Neural cell (in vitro differentiated cells): ENCODE measurements at regions not wholly inside any gene's neighbourhood (a gene's known extent, or its start where the extent isn't known, plus 50 kb on each side); places are given as distances from the start of the nearest gene placed in this dataset.

Experiments
- H2AFZ ChIP-seq: fragments of 200-600, 300-800 bp; sonication (generic), shearing (Covaris generic); 2 replicates; pipeline ENCODE4 v1.6.0; 2014; ENCODE audit warnings: low read depth, mild to moderate bottlenecking, antibody characterized with exemption, low read length, moderate library complexity
- H3F3A ChIP-seq: fragments of 200-600 bp; shearing (Covaris generic); 2 replicates; pipeline ENCODE4 v1.6.1; 2016; ENCODE audit warnings: mild to moderate bottlenecking, moderate library complexity, mixed read lengths, antibody characterized with exemption, low read length; ENCODE audit not compliant: insufficient read depth, poor library complexity, severe bottlenecking
- H3K27ac ChIP-seq: fragments of 200-600, 300-800 bp; sonication (generic), shearing (Covaris generic); 2 replicates; pipeline ENCODE4 v1.5.1; 2014; ENCODE audit warnings: mild to moderate bottlenecking, low read length, moderate library complexity
- H3K27me3 ChIP-seq: fragments of 300-800, 200-600 bp; sonication (generic), shearing (Covaris generic); 2 replicates; pipeline ENCODE4 v1.6.0; 2014; ENCODE audit warnings: mild to moderate bottlenecking, low read depth, low read length, moderate library complexity; ENCODE audit not compliant: insufficient read depth
- H3K36me3 ChIP-seq: fragments of 300-800, 200-600 bp; sonication (generic), shearing (Covaris generic); 2 replicates; pipeline ENCODE4 v1.5.1; 2014; ENCODE audit warnings: mild to moderate bottlenecking, antibody characterized with exemption, low read length, moderate library complexity; ENCODE audit not compliant: insufficient read depth
- H3K4me2 ChIP-seq: fragments of 300-800, 200-600 bp; sonication (generic), shearing (Covaris generic); 2 replicates; pipeline ENCODE4 v1.6.0; 2014; ENCODE audit warnings: mild to moderate bottlenecking, low read length
- H3K4me3 ChIP-seq: fragments of 300-800, 200-600 bp; sonication (generic), shearing (Covaris generic); 2 replicates; pipeline ENCODE4 v1.5.1; 2014; ENCODE audit warnings: mild to moderate bottlenecking, low read length, moderate library complexity
- H3K79me2 ChIP-seq: fragments of 200-600 bp; shearing (Covaris generic); replicated peaks from 2 replicates; pipeline ENCODE4 v1.6.0; 2014; ENCODE audit warnings: mild to moderate bottlenecking, low read length, moderate library complexity; ENCODE audit not compliant: insufficient read depth
- H3K9ac ChIP-seq: fragments of 300-800, 200-600 bp; sonication (generic), shearing (Covaris generic); 2 replicates; pipeline ENCODE4 v1.6.1; 2016; ENCODE audit warnings: mild to moderate bottlenecking, low read length, mixed read lengths
- H3K9me2 ChIP-seq: fragments of 200-600 bp; shearing (Covaris generic); 2 replicates; pipeline ENCODE4 v1.6.1; 2016; ENCODE audit warnings: mild to moderate bottlenecking, low read length, mixed read lengths; ENCODE audit not compliant: insufficient read depth
- H3K9me3 ChIP-seq: fragments of 200-600, 300-800 bp; sonication (generic), shearing (Covaris generic); 2 replicates; pipeline ENCODE4 v1.6.1; 2016; ENCODE audit warnings: mild to moderate bottlenecking, mixed run types, low read length, moderate library complexity, mixed read lengths
- H4K20me1 ChIP-seq: fragments of 200-600 bp; shearing (Covaris generic); 2 replicates; pipeline ENCODE4 v1.6.1; 2016; ENCODE audit warnings: mild to moderate bottlenecking, mixed run types; ENCODE audit not compliant: insufficient read depth
- EP300 ChIP-seq: fragments of 450-650 bp; conservative IDR thresholded peaks from 2 replicates; pipeline ENCODE4 v1.6.1; 2014; ENCODE audit warnings: antibody characterized with exemption, mild to moderate bottlenecking, moderate library complexity; ENCODE audit not compliant: poor library complexity, severe bottlenecking
- EZH2 ChIP-seq: fragments of 200-600, 300-800 bp; shearing (Covaris generic), sonication (generic); IDR thresholded peaks from 2 replicates; pipeline ENCODE4 v1.6.1; 2014; ENCODE audit warnings: antibody characterized with exemption, low read length, borderline replicate concordance, mild to moderate bottlenecking; ENCODE audit not compliant: insufficient read depth, poor library complexity, severe bottlenecking
- MXI1 ChIP-seq: fragments of 450-650 bp; conservative IDR thresholded peaks from 2 replicates; pipeline ENCODE4 v1.6.1; 2014; ENCODE audit warnings: antibody characterized with exemption, mild to moderate bottlenecking; ENCODE audit not compliant: poor library complexity, severe bottlenecking
- POLR2AphosphoS5 ChIP-seq: IDR thresholded peaks from 2 replicates; pipeline ENCODE4 v1.6.1; 2012
- RAD21 ChIP-seq: fragments of 450-650 bp; conservative IDR thresholded peaks from 2 replicates; pipeline ENCODE4 v1.6.1; 2014; ENCODE audit warnings: antibody characterized with exemption, mild to moderate bottlenecking, moderate library complexity
- REST ChIP-seq: IDR thresholded peaks from 2 replicates; pipeline ENCODE4 v1.6.1; 2012; ENCODE audit warnings: borderline replicate concordance
- SMC3 ChIP-seq: fragments of 450-650 bp; conservative IDR thresholded peaks from 2 replicates; pipeline ENCODE4 v1.6.1; 2014; ENCODE audit warnings: antibody characterized with exemption, mild to moderate bottlenecking, moderate library complexity; ENCODE audit not compliant: poor library complexity
- TAF1 ChIP-seq: IDR thresholded peaks from 2 replicates; pipeline ENCODE4 v1.6.1; 2012; ENCODE audit warnings: low read depth
- TF ChIP-seq, protein P1 (sequence below): fragments of 450-650 bp; IDR thresholded peaks from 2 replicates; pipeline ENCODE4 v1.5.1; 2014; ENCODE audit warnings: antibody characterized with exemption, mild to moderate bottlenecking, moderate library complexity; ENCODE audit not compliant: poor library complexity, severe bottlenecking

GRCh38 chr17:6232732-6233101, 162.5 kb downstream of the WSCD1 start:
- H3K36me3 ChIP-seq, result no peaks in the 10 kb centered on the region
- H3F3A ChIP-seq, result no peaks in the 10 kb centered on the region
- no peaks in the 10 kb centered on the region for H3K27me3 ChIP-seq
- H3K27ac ChIP-seq, result no peak overlapping the region
- no peak overlapping the region for H3K4me3 ChIP-seq
- H3K9ac ChIP-seq, result no peak overlapping the region
- TF ChIP-seq SMC3, result no peak
- no peak for TF ChIP-seq TAF1
- no peak for TF ChIP-seq EP300
- TF ChIP-seq, protein P1, sequence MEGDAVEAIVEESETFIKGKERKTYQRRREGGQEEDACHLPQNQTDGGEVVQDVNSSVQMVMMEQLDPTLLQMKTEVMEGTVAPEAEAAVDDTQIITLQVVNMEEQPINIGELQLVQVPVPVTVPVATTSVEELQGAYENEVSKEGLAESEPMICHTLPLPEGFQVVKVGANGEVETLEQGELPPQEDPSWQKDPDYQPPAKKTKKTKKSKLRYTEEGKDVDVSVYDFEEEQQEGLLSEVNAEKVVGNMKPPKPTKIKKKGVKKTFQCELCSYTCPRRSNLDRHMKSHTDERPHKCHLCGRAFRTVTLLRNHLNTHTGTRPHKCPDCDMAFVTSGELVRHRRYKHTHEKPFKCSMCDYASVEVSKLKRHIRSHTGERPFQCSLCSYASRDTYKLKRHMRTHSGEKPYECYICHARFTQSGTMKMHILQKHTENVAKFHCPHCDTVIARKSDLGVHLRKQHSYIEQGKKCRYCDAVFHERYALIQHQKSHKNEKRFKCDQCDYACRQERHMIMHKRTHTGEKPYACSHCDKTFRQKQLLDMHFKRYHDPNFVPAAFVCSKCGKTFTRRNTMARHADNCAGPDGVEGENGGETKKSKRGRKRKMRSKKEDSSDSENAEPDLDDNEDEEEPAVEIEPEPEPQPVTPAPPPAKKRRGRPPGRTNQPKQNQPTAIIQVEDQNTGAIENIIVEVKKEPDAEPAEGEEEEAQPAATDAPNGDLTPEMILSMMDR, result no peak
- TF ChIP-seq EZH2, result no peak
- no peak for TF ChIP-seq REST
- TF ChIP-seq MXI1, result no peak
- no peak for TF ChIP-seq RAD21
- no peak for TF ChIP-seq POLR2AphosphoS5
- no peak overlapping the region for H3K4me2 ChIP-seq
- no peak overlapping the region for H2AFZ ChIP-seq
- H3K79me2 ChIP-seq, result no peaks in the 10 kb centered on the region
- H3K9me3 ChIP-seq, result no peaks in the 10 kb centered on the region
- H4K20me1 ChIP-seq, result no peaks in the 10 kb centered on the region
- H3K9me2 ChIP-seq, result no peaks in the 10 kb centered on the region

DNA sequence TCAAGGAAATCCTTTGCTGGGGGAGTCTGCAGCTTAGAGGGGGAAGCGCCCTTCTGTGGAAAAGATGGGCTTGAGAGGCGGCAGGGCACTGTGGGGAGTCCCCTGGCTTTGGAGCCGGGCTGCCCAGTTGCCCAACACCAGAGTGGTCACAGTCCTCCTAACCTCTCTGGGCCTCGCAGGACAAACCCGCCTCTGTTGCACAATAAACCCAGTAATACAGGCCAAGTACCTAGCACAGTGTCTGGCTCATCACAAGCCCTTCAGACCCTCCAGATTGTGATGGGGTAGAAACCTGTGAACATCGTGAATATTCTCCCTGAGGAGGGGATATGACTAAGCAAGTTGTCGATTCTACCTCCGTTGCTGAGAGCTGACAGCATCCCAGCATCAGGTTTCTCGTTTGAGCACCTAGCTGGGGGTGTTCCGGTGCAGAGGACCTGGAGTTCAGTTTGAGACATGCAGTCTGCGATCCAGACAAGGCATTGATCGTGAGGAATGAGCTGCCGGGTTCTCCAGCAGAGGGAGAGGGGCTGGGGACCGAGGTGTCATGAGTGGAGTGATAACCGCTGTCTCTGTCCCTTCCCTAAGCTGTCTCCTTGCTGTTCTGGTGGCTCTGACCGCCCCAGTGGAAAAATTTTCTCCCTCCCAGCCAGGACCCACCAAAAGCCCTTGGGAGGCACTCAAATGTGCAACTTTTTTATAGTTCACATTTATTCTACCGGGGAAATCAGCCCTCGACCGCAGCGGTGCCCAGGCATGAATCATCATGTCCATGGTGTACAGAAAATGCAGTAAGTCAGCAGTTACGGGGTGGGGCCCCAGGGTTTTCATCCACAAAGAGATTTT, 161.9 kb downstream of the WSCD1 start:
- Histone ChIP-seq H3K4me3 (no peak overlapping the region), H3K27ac (no peak overlapping the region), H3K9ac (no peak overlapping the region), H3K9me2 (no peaks in the 10 kb centered on the region), H3K27me3 (no peaks in the 10 kb centered on the region), H4K20me1 (no peaks in the 10 kb centered on the region), H2AFZ (no peak overlapping the region), H3K79me2 (no peaks in the 10 kb centered on the region), H3F3A (no peaks in the 10 kb centered on the region), H3K9me3 (no peaks in the 10 kb centered on the region), H3K36me3 (no peaks in the 10 kb centered on the region), H3K4me2 (no peak overlapping the region)
- no peak for TF ChIP-seq MXI1
- no peak for TF ChIP-seq SMC3
- no peak for TF ChIP-seq TAF1
- no peak for TF ChIP-seq EP300
- no peak for TF ChIP-seq POLR2AphosphoS5
- TF ChIP-seq EZH2, result no peak
- no peak for TF ChIP-seq REST
- TF ChIP-seq, protein P1, result no peak
- TF ChIP-seq RAD21, result no peak
